Breast epithelium (tissue), 4 donors: ENCODE measurements at regions not wholly inside any gene's neighbourhood (a gene's known extent, or its start where the extent isn't known, plus 50 kb on each side); places are given as distances from the start of the nearest gene placed in this dataset.

Source experiments
- DNase-seq, 2 donors: peaks; one replicate each; pipeline ENCODE4 v3.0.0-alpha.2; 2019; ENCODE audit warnings: low spot score in 2 of 2
- H3K27ac ChIP-seq, 2 donors: fragments of 200-600 bp; sonication (generic) in 1 of 2; one replicate each; pipeline ENCODE4 v1.5.1; 2016 to 2019; ENCODE audit warnings: mild to moderate bottlenecking in 1 of 2
- H3K27me3 ChIP-seq, 2 donors: fragments of 200-600 bp; sonication (generic) in 1 of 2; one replicate each; pipeline versions ENCODE4 v1.5.1 to v1.6.0; 2017 to 2019; ENCODE audit warnings: control low read depth in 1 of 2, mild to moderate bottlenecking in 1 of 2
- H3K36me3 ChIP-seq: fragments of 200-600 bp; one replicate; pipeline ENCODE4 v1.5.1; 2019
- H3K4me1 ChIP-seq, 2 donors: fragments of 200-600 bp; sonication (generic); one replicate each; pipeline ENCODE4 v1.5.1; 2016 to 2019; ENCODE audit warnings: control low read depth in 1 of 2
- H3K4me3 ChIP-seq, 3 donors: fragments of 200-600 bp; sonication (generic); 1 replicate in 2 of 3; 2 replicates in 1 of 3; pipeline ENCODE4 v1.5.1; 2016 to 2019; ENCODE audit warnings: mild to moderate bottlenecking in 3 of 3, moderate library complexity in 2 of 3
- H3K9me3 ChIP-seq, 2 donors: fragments of 200-600 bp; sonication (generic) in 1 of 2; one replicate each; pipeline ENCODE4 v1.5.1; 2016 to 2019; ENCODE audit warnings: control low read depth in 1 of 2
- CTCF ChIP-seq, 3 donors: fragments of 450-650 bp; IDR thresholded peaks; one replicate each; pipeline ENCODE4 v1.5.1; 2016 to 2017; ENCODE audit warnings: antibody characterized with exemption in 3 of 3, mild to moderate bottlenecking in 3 of 3, moderate library complexity in 3 of 3
- POLR2A ChIP-seq: fragments of 450-650 bp; IDR thresholded peaks from one replicate; pipeline ENCODE4 v1.6.1; 2016; ENCODE audit warnings: antibody characterized with exemption, mild to moderate bottlenecking, moderate library complexity
- POLR2AphosphoS5 ChIP-seq, 3 donors: sonication (generic); formaldehyde crosslinking; IDR thresholded peaks; one replicate each; pipeline ENCODE4 v1.6.1; 2017; ENCODE audit warnings: antibody characterized with exemption in 3 of 3
- intact Hi-C: fragments of 100-400 bp; cut with DNase I; formaldehyde crosslinking; loops from one replicate; pipeline ENCODE4 v1.15.1; 2023; ENCODE audit warnings: low total_unique reads

DNA sequence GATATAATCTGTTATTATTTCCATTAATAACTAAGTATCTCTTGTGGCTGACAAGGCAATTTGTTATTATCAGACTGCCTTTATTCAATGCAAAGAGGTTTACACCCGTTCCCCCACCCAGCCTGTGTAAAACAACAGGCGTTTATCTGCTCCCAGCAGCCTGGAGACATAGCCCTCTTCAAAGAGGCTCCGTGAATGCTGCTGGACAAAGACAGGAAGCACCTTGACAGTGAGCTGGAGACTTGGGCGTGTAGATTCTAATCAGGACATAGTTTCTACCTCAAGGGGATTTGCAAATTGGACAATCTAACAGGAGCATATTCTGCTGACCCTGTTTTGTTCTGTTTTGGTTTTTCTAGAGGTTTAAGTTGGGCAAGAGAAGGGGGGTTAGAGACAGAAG, 733.0 kb upstream of the KIRREL3 start:
- H3K27me3 ChIP-seq: no peaks in the 10 kb centered on the region
- no peak overlapping the region for H3K4me3 ChIP-seq
- intact Hi-C loops: no loop called here
- H3K36me3 ChIP-seq: no peaks in the 10 kb centered on the region
- H3K27ac ChIP-seq: no peak overlapping the region
- no peak for DNase-seq
- no peaks in the 10 kb centered on the region for H3K9me3 ChIP-seq
- TF ChIP-seq POLR2A: no peak
- no peak for TF ChIP-seq CTCF (IDR thresholded peaks at IDR 0.05)
- peak in 1 of 3 donors; percentile 57 for TF ChIP-seq POLR2AphosphoS5 (IDR thresholded peaks at IDR 0.05)
- no peaks in the 10 kb centered on the region for H3K4me1 ChIP-seq

DNA sequence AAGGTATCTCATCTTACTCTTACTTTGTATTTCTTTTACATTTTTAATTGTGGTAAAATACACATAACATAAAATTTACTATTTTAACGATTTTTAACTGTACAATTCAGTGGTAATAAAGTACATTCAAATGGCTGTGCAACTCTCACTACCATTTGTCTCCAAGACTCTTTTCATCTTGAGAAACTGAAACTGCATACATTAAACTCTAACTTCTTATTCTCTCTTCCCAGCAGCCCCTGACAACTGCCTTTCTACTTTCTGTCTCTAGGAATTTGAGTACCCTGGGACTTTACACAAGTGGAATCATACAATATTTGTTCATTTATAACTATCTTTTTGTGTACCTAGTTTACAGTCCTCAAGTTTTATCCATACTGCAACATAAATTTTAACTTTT, 725.8 kb upstream of the KIRREL3 start:
- DNase-seq: no peak
- TF ChIP-seq CTCF (IDR thresholded peaks at IDR 0.05) (no peak), POLR2A (no peak), POLR2AphosphoS5 (IDR thresholded peaks at IDR 0.05) (no peak)
- H3K4me1 ChIP-seq: no peaks in the 10 kb centered on the region
- no peak overlapping the region for H3K4me3 ChIP-seq
- H3K27ac ChIP-seq: no peak overlapping the region
- H3K27me3 ChIP-seq: no peaks in the 10 kb centered on the region
- intact Hi-C loops: no loop called here
- H3K9me3 ChIP-seq: no peaks in the 10 kb centered on the region
- H3K36me3 ChIP-seq: no peaks in the 10 kb centered on the region

GRCh38 chr11:127723714-127724113, 723.1 kb upstream of the KIRREL3 start:
- no peaks in the 10 kb centered on the region for H3K4me1 ChIP-seq
- no peak overlapping the region for H3K27ac ChIP-seq
- no peaks in the 10 kb centered on the region for H3K36me3 ChIP-seq
- H3K4me3 ChIP-seq: no peak overlapping the region
- TF ChIP-seq POLR2AphosphoS5 (IDR thresholded peaks at IDR 0.05): no peak
- no peak for TF ChIP-seq POLR2A
- no peak for TF ChIP-seq CTCF (IDR thresholded peaks at IDR 0.05)
- intact Hi-C loops: no loop called here
- DNase-seq: no peak
- no peaks in the 10 kb centered on the region for H3K9me3 ChIP-seq
- H3K27me3 ChIP-seq: no peaks in the 10 kb centered on the region

GRCh38 chr11:127713226-127713625, 712.7 kb upstream of the KIRREL3 start:
- no peak for DNase-seq
- intact Hi-C loops: no loop called here
- no peak for TF ChIP-seq CTCF (IDR thresholded peaks at IDR 0.05)
- TF ChIP-seq POLR2AphosphoS5 (IDR thresholded peaks at IDR 0.05): no peak
- TF ChIP-seq POLR2A: no peak

DNA sequence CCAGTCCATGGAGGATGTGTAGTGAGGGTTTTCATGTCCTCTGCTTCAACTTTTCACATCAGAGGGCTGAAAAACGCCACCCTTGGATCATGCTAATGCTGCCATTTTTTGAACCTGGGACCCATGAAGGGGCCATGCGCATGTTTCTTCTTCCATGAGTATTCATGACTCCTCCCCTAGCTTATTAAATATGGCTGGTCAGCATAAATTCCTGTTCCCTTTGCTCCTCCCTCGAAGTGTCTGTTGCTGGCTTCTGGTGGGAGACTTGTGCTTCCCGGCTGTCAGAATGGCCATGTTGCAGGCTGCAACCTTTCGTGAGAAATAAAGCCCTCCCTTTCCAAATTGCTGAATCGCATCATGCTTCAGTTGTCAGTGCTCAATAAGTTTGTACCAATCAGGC, 711.2 kb upstream of the KIRREL3 start:
- TF ChIP-seq CTCF (IDR thresholded peaks at IDR 0.05) (no peak), POLR2AphosphoS5 (IDR thresholded peaks at IDR 0.05) (no peak), POLR2A (no peak)
- Histone ChIP-seq H3K27me3 (no peaks in the 10 kb centered on the region), H3K4me3 (no peak overlapping the region), H3K4me1 (no peaks in the 10 kb centered on the region), H3K27ac (no peak overlapping the region), H3K9me3 (no peaks in the 10 kb centered on the region), H3K36me3 (no peaks in the 10 kb centered on the region)
- no peak for DNase-seq
- intact Hi-C loops: no loop called here

More at GRCh38 chr11:127713226-127713625, 712.7 kb upstream of the KIRREL3 start:
- no peaks in the 10 kb centered on the region for H3K9me3 ChIP-seq
- H3K4me1 ChIP-seq: no peaks in the 10 kb centered on the region
- H3K27me3 ChIP-seq: no peaks in the 10 kb centered on the region
- no peak overlapping the region for H3K4me3 ChIP-seq
- H3K36me3 ChIP-seq: no peaks in the 10 kb centered on the region
- H3K27ac ChIP-seq: no peak overlapping the region
